Suppressor macrophage (primary cell): ENCODE measurements at regions not wholly inside any gene's neighbourhood (a gene's known extent, or its start where the extent isn't known, plus 50 kb on each side); places are given as distances from the start of the nearest gene placed in this dataset.

Experiments used
- DNase-seq, 4 experiments: peaks; one replicate each; pipeline ENCODE4 v3.0.0-alpha.2; 2020 to 2022

- no peak for DNase-seq
Measured at GRCh38 chr10:128835361-128835760, 631.7 kb upstream of the MGMT start.

DNA sequence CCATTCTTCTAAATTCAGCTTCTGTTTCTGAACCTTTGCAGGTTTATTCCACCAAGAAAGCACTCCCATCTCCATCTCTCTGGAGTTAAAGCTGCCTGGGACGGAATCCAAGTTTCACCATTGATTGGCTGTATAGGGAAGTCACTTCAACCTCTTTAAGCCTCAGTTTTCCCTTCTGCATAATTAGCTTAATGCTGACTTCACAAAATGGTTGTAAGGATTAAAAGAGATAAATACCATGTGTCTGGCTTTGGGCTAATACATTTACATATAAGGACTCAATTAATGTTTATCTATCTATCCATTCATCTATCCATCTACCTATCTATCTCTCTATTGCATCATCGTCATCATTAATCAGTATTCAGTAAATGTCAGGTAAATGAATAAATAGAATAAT is 629.6 kb upstream of the MGMT start:
- no peak for DNase-seq

GRCh38 chr10:128839134-128839533 is 627.9 kb upstream of the MGMT start:
- no peak for DNase-seq

DNA sequence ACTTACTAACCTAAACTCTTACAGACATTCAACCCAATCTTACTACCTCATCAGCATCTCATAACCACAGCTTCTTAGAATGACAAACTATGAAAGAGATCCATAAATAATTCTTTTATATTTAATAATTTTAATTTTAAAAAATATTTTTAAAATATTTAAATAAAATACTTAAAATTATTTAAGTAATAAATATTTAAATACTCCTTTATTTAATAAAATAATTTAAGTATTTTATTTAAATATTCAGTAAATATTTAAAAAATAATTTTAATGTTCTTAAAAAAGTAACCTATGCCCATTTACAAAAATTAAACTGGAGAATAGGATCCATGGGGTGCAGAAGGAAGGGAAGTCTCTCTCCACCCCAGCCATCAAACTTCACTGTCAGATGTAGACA is 627.3 kb upstream of the MGMT start:
- DNase-seq: no peak

GRCh38 chr10:128843972-128844371 is 623.1 kb upstream of the MGMT start:
- DNase-seq: no peak

DNA sequence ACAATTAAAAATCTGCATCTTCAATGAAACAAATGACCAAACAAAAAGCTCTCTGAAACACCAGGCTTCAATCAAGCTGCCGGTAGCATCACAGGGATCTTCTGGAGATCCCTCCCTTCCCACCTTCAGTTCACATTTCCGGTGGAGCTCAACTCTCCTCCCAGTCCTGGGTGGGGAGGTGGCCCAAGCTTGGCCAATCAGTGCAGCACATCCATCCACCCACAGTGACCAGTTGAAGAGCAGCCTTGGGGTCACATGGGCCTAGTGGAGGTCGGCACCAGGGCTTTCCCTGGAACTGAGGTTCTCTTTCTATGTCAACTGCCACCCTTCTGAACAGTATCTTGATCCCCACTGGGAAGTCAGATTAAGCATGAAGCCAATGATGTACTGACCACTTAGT is 620.1 kb upstream of the MGMT start:
- DNase-seq: no peak

DNA sequence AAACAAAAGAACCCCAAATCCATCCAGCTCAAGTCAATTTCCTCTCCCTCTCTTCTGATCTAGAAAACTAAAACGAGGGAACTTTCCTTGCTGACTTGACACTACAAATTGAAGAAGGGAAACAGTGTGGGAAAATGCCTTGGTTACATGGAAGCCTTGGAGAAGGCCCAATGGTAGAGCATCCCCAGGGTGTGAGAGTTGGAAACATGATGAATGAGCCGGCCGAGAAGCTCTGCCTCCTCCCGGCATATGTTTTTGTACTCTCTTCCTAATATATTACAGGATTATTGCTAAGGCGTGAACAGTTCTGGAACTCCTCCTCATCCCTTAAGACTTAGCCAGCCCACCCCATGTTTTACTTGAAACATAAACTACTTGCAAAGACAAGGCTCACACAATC is 618.2 kb upstream of the MGMT start:
- no peak for DNase-seq

- DNase-seq: no peak
Measured at GRCh38 chr10:128850647-128851046, 616.4 kb upstream of the MGMT start.

GRCh38 chr10:128851281-128851680 is 615.8 kb upstream of the MGMT start:
- no peak for DNase-seq

GRCh38 chr10:128851726-128852125 is 615.3 kb upstream of the MGMT start:
- DNase-seq: no peak

GRCh38 chr10:128852449-128852848 is 614.6 kb upstream of the MGMT start:
- DNase-seq: no peak

DNA sequence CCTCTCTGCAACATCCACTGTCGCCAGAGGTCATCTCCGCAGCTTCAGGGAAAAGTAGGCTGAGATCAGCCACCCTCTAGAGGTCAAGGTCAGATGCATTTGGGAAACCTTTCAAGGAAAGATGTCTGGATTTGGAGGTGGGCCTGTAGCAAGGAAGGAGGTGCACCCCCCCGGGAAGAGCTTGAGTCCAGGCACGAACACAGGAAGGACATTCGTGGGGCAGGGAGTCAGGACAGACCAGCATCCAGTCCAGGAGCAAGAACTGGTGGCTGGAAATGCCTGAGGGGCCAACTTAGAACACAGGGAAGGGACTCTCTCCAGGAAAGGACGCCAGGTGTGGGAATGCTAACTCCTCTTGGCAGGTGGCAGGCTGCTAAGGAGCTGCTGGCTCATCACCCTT is 614.1 kb upstream of the MGMT start:
- no peak for DNase-seq

- no peak for DNase-seq
Measured at GRCh38 chr10:128853537-128853936, 613.5 kb upstream of the MGMT start.

GRCh38 chr10:128854204-128854603 is 612.8 kb upstream of the MGMT start:
- DNase-seq: no peak

GRCh38 chr10:128854963-128855362 is 612.1 kb upstream of the MGMT start:
- no peak for DNase-seq

- DNase-seq: no peak
Measured at GRCh38 chr10:128855618-128856428, 611.2 kb upstream of the MGMT start.

GRCh38 chr10:128859738-128860386 is 607.2 kb upstream of the MGMT start:
- DNase-seq: peak; percentile 13 to 56 (median 32)

GRCh38 chr10:128860574-128860973 is 606.5 kb upstream of the MGMT start:
- DNase-seq: no peak

- DNase-seq: no peak
Measured at GRCh38 chr10:128861018-128861901, 605.8 kb upstream of the MGMT start.

DNA sequence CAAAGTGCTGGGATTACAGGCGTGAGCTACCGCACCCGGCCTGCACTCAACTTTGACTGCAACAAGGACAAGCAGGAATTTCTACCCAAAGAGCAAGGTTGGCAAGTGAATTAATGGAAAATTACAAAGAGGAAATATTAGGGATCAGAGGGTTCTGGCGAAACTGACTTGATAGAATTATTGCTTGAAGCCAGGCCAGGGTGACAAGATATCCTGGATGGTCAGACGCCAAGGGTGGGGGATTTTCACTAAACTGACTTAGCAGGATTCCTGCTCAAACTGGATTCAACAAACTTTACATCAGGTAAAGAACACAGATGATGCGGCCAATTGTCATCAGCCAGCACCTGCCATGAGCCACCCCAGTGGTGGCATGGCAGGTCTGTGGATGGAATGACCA is 603.6 kb upstream of the MGMT start:
- DNase-seq: no peak

DNA sequence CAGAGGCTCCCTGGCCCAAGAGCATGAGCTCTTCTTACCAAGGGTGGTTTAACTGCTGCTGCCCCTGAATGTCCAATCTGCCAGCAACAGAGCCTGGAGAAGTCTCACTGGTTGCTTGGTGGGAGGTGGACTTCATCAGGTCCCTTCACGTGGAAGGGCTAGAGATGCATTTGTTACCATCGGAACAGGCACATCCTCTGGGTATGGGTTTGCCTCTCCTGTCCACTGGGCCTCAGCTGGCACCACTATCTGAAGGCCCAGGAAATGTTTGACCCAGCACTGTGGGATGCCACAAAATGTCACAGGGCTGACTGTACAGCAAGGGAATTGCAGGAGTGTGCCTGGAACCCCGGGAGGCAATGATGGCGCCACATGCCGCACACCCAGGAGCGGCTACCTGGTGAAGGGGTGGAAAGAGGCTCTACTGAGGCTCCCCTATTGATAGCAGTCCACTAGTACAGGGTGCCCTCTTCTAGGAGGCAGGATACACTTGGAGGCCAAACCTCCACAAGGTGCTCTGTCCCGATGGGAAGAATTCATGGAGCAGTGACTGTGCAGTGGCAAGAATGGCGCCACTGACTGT is 603.1 kb upstream of the MGMT start:
- no peak for DNase-seq

- no peak for DNase-seq
Measured at GRCh38 chr10:128864554-128865295, 602.3 kb upstream of the MGMT start.
